Activated T-cell treated with anti-CD3 and anti-CD28 coated beads for 24 hours (primary cell): ENCODE measurements at regions not wholly inside any gene's neighbourhood (a gene's known extent, or its start where the extent isn't known, plus 50 kb on each side); places are given as distances from the start of the nearest gene placed in this dataset.
"Not testable (repeated sequence)": the region's sequence is repeated elsewhere in the genome, so short reads cannot be mapped to it uniquely, and the experiment has no call there.

Experiments used
- DNase-seq: peaks from one replicate; pipeline ENCODE4 v3.0.0-alpha.2; 2020; ENCODE audit warnings: low read depth

- not testable (repeated sequence) for DNase-seq
These were observed 3964.9 kb upstream of the TPTE start for GRCh38 chr21:6556516-6556915.

GRCh38 chr21:6557415-6557814 is 3964.0 kb upstream of the TPTE start:
- DNase-seq, result not testable (repeated sequence)

DNA sequence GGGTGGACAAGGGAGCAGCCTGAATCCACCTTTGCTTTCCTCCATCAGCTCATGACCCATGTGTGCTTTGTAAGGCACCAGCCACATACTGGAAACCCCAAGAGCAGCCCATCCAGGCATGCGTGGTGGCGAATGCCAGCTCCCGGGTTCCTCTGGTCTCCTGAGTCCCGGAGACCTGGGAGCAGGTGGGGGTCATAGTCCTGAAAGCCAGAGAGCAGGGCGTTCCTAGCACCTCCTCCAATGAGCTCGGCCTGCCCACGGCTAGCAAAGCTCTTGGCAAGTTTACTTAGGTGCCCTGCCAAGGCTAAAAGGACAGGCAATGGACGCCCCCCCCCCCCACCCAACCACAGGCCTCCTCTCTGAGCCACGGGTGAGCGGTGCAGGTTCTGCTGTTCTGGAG is 3960.2 kb upstream of the TPTE start:
- DNase-seq, result not testable (repeated sequence)

- DNase-seq, result not testable (repeated sequence)
These were observed 3959.8 kb upstream of the TPTE start for GRCh38 chr21:6561578-6561977.

DNA sequence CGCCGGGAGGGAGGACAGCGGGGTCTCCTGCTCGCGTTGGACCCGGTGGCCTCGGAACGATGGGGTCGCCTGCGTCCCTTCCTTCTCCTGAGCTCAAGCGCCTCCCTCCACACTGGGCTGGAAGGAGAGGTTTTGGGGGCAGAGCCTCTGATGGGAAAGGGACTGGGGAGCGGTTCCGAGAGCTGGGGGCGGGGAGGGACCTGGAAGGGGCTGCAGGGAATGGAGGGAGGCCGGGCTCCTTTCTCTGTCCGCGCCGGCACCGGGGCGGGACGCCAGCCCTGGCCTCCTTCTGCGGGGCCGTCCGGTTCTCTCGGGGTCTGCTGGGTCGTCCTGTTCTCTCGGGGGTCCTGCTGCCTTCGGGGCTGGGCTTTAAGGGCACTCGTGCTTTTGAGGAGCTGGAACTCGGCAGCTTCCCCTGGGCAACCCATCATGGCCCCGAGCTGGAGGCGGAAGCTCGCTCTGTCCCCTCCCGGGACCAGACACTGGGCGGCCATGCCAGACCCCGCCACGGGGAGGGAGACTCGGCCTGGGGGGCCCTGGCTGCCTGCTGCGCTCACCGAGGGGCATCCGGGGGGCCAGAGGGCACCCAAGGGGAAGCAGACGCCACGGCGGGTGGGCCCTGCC is 3956.7 kb upstream of the TPTE start:
- not testable (repeated sequence) for DNase-seq

DNA sequence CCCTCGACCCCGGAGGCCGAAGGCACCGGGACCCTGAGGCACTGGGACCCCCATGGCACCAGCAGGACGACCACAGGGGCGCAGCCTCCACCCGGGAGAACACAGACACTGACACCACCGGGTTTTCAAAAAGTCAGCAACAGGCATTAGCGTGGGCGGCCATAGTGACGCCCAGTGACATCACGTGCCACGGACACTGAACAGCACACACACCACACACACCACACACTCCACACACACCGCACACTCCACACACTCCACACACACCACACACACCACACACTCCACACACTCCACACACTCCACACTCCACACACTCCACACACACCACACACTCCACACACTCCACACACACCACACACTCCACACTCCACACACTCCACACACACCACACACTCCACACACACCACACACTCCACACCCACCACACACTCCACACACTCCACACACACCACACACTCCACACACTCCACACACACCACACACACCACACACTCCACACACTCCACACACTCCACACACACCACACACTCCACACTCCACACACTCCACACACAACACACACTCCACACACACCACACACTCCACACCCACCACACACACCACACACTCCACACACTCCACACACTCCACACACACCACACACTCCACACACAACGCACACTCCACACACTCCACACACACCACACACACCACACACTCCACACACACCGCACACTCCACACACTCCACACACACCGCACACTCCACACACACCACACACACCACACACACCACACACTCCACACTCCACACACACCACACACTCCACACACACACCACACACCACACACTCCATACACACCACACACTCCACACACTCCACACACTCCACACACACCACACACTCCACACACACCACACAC is 3955.9 kb upstream of the TPTE start:
- peak; percentile 11 for DNase-seq

DNA sequence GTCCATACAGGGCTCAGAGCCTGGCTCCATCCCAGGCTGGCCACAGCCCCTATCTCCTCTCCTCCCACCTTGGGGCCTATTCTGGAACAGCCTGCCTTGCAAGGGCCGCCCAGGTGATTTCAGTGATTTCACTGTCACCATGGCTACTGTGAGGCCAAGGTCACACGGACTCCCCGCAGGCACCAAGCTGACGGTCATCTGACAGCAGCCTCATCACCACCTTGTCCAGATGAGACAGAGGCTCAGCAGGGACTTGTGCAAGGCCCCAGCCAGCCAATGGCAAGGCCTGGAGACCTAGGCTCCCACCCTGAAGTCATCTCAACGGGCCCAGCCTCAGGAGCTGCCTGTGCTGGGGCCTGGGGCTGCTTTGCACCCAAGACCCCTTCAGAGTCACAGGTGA is 3953.8 kb upstream of the TPTE start:
- DNase-seq, result not testable (repeated sequence)

- DNase-seq, result not testable (repeated sequence)
These were observed 3952.2 kb upstream of the TPTE start for GRCh38 chr21:6569152-6569551.

DNA sequence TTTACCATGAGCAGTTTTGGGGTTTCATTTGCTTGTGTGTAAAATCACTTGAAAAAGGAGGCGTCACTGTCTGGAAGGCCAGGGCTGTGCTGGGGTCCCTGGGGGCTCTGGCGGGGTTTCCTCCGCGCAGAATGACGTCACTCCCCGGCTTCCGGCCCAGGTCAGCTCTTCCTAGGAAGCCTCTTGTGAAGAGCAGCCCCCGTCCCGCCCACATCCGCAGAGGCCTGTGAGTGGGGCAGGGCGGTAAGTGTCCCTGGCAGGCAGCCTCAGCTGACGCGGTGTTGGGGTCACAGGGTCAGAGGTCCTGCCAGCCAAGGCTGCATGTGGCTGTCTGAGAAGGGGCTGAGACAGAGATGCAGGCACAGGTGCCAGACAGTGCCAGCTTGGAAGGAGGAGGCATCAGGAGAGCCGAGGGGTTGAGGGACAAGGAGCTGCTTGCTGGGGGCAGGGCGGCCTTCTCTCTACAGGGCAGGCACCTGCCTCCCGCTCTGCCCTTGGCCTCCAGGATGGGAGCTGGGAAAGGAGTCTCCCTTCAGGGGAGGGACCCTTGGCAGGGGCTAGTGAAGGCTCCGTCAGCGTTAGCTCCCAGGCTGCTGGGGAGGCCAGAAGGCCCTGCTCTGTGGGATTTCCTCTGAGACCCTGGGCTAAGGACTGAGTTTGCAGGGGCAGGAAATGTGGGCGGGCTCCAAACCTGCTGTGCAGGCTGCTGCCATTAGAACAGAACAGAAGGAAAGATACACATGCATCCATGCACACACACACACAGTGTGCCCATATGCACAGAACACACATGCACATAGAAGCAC is 3951.6 kb upstream of the TPTE start:
- not testable (repeated sequence) for DNase-seq

DNA sequence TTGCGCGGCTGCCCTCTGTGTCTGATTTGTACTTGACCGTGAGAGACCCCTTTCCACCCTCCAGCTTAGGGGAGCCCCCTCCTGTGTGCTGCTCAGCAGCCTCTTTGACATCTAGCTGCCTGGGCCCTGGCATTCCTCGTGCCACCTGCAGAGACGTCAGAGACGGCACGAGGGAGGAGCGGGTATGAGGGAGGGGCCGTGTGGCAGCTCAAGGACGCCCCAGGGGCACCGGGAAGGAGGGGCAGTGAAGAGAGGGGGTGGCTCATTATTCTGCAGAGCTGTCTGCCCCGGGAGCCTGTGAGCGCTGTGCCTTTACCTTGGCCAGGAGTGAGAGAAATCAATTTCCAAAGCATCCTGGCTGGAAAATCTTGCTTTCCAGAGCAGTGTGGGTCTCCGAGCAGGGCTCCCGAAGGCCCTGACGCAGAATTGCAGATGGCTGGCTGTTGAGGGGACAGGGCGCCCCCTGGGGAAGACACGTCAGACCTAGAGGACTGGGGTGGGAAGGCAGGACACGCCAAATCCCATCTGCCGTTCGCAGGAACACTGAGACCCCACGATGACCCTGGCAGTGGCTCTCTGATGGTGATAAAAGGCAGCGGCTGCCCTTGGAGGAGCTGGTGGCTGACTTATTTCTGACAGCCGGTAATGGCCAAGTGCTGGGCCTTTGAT is 3950.5 kb upstream of the TPTE start:
- DNase-seq, result not testable (repeated sequence)

DNA sequence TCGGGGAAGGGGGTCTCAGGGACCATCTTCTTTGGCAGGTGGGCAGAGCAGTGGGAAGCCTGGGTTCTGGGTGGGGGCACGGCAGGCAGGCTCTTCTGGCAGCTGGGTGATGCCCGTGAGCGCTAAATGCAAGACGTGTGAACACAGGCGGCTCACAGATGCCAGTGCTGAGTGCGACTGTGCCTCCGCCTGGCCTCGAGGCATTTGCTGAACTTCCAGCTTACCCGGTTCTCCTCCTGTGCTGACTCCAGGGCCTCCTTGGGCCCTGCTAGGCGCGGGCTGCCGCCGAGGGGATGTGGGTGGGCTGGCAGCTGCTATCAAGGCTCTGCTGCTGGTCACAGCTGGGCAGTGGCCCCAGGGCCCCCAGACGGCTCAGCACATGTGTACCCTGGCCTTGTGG is 3947.8 kb upstream of the TPTE start:
- DNase-seq, result not testable (repeated sequence)

DNA sequence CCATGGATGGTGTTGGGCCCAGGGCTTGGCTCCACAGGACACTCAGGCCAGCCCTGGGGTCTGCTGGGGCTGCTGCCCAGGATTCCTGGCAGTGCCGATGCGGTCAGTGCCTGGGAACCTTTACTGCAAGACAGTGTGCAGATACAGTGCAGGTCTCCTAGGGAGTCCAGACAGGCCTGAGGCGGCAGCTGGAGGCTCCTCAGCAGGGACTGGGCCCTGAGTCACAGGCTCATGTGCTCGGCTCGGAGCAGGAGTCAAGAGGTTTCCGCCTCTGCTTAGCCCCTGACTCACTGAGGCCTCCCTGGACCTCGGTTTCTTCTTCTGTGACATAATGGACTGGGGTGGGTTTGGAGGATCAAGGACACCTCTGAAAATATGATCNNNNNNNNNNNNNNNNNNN is 3941.6 kb upstream of the TPTE start:
- DNase-seq, result not testable (repeated sequence)
